Stimulated activated CD4-positive, alpha-beta T cell treated with anti-CD3 and anti-CD28 coated beads, Interleukin-1b, Interleukin-23, amount 100 ng/mL, for 4 hours (primary cell): ENCODE measurements at regions not wholly inside any gene's neighbourhood (a gene's known extent, or its start where the extent isn't known, plus 50 kb on each side); places are given as distances from the start of the nearest gene placed in this dataset.
"Not testable (repeated sequence)": the region's sequence is repeated elsewhere in the genome, so short reads cannot be mapped to it uniquely, and the experiment has no call there.

ENCODE experiments used
- DNase-seq, 2 donors: peaks; one replicate each; pipeline ENCODE4 v3.0.0-alpha.2; 2020; ENCODE audit warnings: low read depth in 2 of 2

GRCh38 chr18:77373730-77374445, 124.2 kb downstream of the GALR1 start:
- no peak for DNase-seq

GRCh38 chr18:77374446-77374805, 124.8 kb downstream of the GALR1 start:
- no peak for DNase-seq

- DNase-seq: no peak
Observed at GRCh38 chr18:77376043-77376732, 126.5 kb downstream of the GALR1 start.

- no peak for DNase-seq
Observed at GRCh38 chr18:77376733-77377094, 127.1 kb downstream of the GALR1 start.

- no peak for DNase-seq
Observed at GRCh38 chr18:77377813-77378212, 128.2 kb downstream of the GALR1 start.

- no peak for DNase-seq
Observed at GRCh38 chr18:77379976-77380509, 130.4 kb downstream of the GALR1 start.

- DNase-seq: no peak
Observed at GRCh38 chr18:77380695-77381094, 131.0 kb downstream of the GALR1 start.

GRCh38 chr18:77392321-77392720, 142.7 kb downstream of the GALR1 start:
- DNase-seq: no peak

GRCh38 chr18:77393519-77393918, 143.9 kb downstream of the GALR1 start:
- no peak for DNase-seq

- no peak for DNase-seq
Observed at GRCh38 chr18:77395953-77396352, 146.3 kb downstream of the GALR1 start.

- no peak for DNase-seq
Observed at GRCh38 chr18:77397056-77397455, 147.4 kb downstream of the GALR1 start.

GRCh38 chr18:77397617-77398016, 148.0 kb downstream of the GALR1 start:
- no peak for DNase-seq

- no peak for DNase-seq
Observed at GRCh38 chr18:77400561-77400960, 150.9 kb downstream of the GALR1 start.

GRCh38 chr18:77401173-77401572, 151.5 kb downstream of the GALR1 start:
- no peak for DNase-seq

GRCh38 chr18:77403969-77404535, 154.4 kb downstream of the GALR1 start:
- no peak for DNase-seq

- DNase-seq: no peak
Observed at GRCh38 chr18:77405096-77405495, 155.4 kb downstream of the GALR1 start.

GRCh38 chr18:77407733-77408132, 158.1 kb downstream of the GALR1 start:
- no peak for DNase-seq

GRCh38 chr18:77421546-77421945, 171.9 kb downstream of the GALR1 start:
- DNase-seq: not testable (repeated sequence)

- no peak for DNase-seq
Observed at GRCh38 chr18:77422974-77423867, 173.6 kb downstream of the GALR1 start.

- no peak for DNase-seq
Observed at GRCh38 chr18:77433076-77433475, 183.4 kb downstream of the GALR1 start.

GRCh38 chr18:77439888-77440287, 190.2 kb downstream of the GALR1 start:
- no peak for DNase-seq

- no peak for DNase-seq
Observed at GRCh38 chr18:77442393-77442792, 192.7 kb downstream of the GALR1 start.
